ENCODE measurements at regions not wholly inside any gene's neighbourhood (a gene's known extent, or its start where the extent isn't known, plus 50 kb on each side); places are given as distances from the start of the nearest gene placed in this dataset.

- TF ChIP-seq POLR2A (IDR thresholded peaks at IDR 0.05) (no peak), EP300 (IDR thresholded peaks at IDR 0.05) (no peak)
- TF ChIP-seq, protein P1, sequence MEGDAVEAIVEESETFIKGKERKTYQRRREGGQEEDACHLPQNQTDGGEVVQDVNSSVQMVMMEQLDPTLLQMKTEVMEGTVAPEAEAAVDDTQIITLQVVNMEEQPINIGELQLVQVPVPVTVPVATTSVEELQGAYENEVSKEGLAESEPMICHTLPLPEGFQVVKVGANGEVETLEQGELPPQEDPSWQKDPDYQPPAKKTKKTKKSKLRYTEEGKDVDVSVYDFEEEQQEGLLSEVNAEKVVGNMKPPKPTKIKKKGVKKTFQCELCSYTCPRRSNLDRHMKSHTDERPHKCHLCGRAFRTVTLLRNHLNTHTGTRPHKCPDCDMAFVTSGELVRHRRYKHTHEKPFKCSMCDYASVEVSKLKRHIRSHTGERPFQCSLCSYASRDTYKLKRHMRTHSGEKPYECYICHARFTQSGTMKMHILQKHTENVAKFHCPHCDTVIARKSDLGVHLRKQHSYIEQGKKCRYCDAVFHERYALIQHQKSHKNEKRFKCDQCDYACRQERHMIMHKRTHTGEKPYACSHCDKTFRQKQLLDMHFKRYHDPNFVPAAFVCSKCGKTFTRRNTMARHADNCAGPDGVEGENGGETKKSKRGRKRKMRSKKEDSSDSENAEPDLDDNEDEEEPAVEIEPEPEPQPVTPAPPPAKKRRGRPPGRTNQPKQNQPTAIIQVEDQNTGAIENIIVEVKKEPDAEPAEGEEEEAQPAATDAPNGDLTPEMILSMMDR (IDR thresholded peaks at IDR 0.05), result no peak
These were observed 94.9 kb upstream of the ADAMTS5 start for GRCh38 chr21:27061770-27062169.
